ENCODE measurements at regions not wholly inside any gene's neighbourhood (a gene's known extent, or its start where the extent isn't known, plus 50 kb on each side); places are given as distances from the start of the nearest gene placed in this dataset.

DNA sequence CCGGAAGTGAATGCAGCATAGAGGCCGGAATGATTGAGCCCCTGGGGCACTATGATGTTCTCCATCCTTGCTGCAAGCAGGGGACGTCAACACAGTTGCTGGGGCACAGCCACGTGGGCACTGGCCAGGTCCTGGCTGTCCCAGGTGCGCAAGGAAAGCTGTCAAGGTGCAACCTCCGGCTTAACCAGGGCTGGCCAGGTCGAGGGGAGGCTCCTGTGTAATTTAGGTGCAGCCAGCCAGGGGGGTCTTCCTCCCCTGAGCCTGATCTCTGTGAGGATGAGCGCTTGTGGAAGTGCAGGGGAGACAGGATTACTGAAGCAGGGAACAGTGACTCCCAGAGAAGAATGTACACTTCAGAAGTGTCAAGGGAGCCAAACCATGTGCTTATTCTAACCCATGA lies 852.8 kb upstream of the TMEM132C start:
- TF ChIP-seq, protein P1, sequence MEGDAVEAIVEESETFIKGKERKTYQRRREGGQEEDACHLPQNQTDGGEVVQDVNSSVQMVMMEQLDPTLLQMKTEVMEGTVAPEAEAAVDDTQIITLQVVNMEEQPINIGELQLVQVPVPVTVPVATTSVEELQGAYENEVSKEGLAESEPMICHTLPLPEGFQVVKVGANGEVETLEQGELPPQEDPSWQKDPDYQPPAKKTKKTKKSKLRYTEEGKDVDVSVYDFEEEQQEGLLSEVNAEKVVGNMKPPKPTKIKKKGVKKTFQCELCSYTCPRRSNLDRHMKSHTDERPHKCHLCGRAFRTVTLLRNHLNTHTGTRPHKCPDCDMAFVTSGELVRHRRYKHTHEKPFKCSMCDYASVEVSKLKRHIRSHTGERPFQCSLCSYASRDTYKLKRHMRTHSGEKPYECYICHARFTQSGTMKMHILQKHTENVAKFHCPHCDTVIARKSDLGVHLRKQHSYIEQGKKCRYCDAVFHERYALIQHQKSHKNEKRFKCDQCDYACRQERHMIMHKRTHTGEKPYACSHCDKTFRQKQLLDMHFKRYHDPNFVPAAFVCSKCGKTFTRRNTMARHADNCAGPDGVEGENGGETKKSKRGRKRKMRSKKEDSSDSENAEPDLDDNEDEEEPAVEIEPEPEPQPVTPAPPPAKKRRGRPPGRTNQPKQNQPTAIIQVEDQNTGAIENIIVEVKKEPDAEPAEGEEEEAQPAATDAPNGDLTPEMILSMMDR (IDR thresholded peaks at IDR 0.05) = no peak
- Histone ChIP-seq H3K27ac (no peak overlapping the region), H3K9me3 (no peaks in the 10 kb centered on the region), H3K4me3 (no peak overlapping the region), H3K27me3 (replicated peaks; ENCODE audit: insufficient read depth) (no peaks in the 10 kb centered on the region), H3K36me3 (no peaks in the 10 kb centered on the region), H3K4me1 (ENCODE audit: control insufficient read depth in 1 of 2, low read depth in 2 of 2) (no peaks in the 10 kb centered on the region)
- DNase-seq (ENCODE audit: low spot score) (no peak), ATAC-seq (ENCODE audit: insufficient number of reproducible peaks, low FRiP score, low read depth) (no peak)

- Histone ChIP-seq H3K36me3 (no peaks in the 10 kb centered on the region), H3K4me3 (no peak overlapping the region), H3K4me1 (ENCODE audit: control insufficient read depth in 1 of 2, low read depth in 2 of 2) (no peaks in the 10 kb centered on the region), H3K27me3 (replicated peaks; ENCODE audit: insufficient read depth) (no peaks in the 10 kb centered on the region), H3K9me3 (no peaks in the 10 kb centered on the region), H3K27ac (no peak overlapping the region)
- TF ChIP-seq, protein P1 (IDR thresholded peaks at IDR 0.05) = no peak
- DNase-seq (ENCODE audit: low spot score) (no peak), ATAC-seq (ENCODE audit: insufficient number of reproducible peaks, low FRiP score, low read depth) (no peak)
Observed at GRCh38 chr12:127414636-127415035, 852.3 kb upstream of the TMEM132C start.

DNA sequence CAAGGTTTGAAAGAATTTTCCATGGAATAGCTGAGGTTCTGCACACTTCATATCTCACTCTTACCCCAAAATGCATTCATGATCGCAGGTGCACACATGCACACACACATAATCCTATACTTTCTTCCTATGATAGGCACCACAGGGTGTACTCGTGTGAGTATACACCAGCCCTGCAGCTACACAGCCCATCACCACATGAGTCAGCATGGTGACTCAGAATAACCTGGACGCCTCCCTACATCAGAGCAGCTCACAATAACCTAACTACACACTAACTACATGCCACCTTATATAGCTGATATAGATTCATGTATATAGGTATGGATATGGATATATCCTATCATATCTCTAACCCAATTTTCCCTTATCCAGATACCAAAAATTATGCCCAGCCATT lies 850.2 kb upstream of the TMEM132C start:
- Histone ChIP-seq H3K4me1 (ENCODE audit: control insufficient read depth in 1 of 2, low read depth in 2 of 2) (no peaks in the 10 kb centered on the region), H3K9me3 (no peaks in the 10 kb centered on the region), H3K27ac (no peak overlapping the region), H3K4me3 (no peak overlapping the region), H3K36me3 (no peaks in the 10 kb centered on the region), H3K27me3 (replicated peaks; ENCODE audit: insufficient read depth) (no peaks in the 10 kb centered on the region)
- TF ChIP-seq, protein P1 (IDR thresholded peaks at IDR 0.05) = no peak
- DNase-seq (ENCODE audit: low spot score) = no peak
- no peak for ATAC-seq (ENCODE audit: insufficient number of reproducible peaks, low FRiP score, low read depth)

GRCh38 chr12:127419111-127419510 lies 847.9 kb upstream of the TMEM132C start:
- TF ChIP-seq, protein P1 (IDR thresholded peaks at IDR 0.05) = no peak
- DNase-seq (ENCODE audit: low spot score) (no peak), ATAC-seq (ENCODE audit: insufficient number of reproducible peaks, low FRiP score, low read depth) (no peak)
- Histone ChIP-seq H3K4me1 (ENCODE audit: control insufficient read depth in 1 of 2, low read depth in 2 of 2) (no peaks in the 10 kb centered on the region), H3K36me3 (no peaks in the 10 kb centered on the region), H3K27me3 (replicated peaks; ENCODE audit: insufficient read depth) (no peaks in the 10 kb centered on the region), H3K4me3 (no peak overlapping the region), H3K27ac (no peak overlapping the region), H3K9me3 (no peaks in the 10 kb centered on the region)

DNA sequence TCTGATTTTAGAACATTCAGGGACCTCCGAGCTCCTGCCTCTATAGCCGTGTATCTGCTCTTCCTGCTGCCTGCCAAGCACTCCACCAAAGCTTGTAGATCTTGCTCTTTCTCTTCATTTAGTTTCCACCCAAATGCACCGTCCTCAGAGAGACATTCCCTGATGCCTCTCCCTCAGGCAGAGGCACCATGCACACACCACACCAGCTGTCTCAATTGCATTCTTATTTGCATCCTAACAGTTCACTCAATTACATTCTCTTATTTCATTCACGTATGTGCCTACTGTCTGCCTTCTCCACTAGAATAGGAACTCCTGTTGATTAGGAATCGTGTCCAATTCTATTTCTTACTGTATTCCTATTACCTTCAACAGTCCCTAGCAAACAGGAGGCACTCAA lies 845.4 kb upstream of the TMEM132C start:
- no peak for DNase-seq (ENCODE audit: low spot score)
- TF ChIP-seq, protein P1 (IDR thresholded peaks at IDR 0.05) = no peak
- Histone ChIP-seq H3K4me1 (ENCODE audit: control insufficient read depth in 1 of 2, low read depth in 2 of 2) (no peaks in the 10 kb centered on the region), H3K4me3 (no peak overlapping the region), H3K27ac (no peak overlapping the region), H3K27me3 (replicated peaks; ENCODE audit: insufficient read depth) (no peaks in the 10 kb centered on the region), H3K9me3 (no peaks in the 10 kb centered on the region), H3K36me3 (no peaks in the 10 kb centered on the region)
- ATAC-seq (ENCODE audit: insufficient number of reproducible peaks, low FRiP score, low read depth) = no peak
